Thoracic aorta (tissue), 2 donors: ENCODE measurements at regions not wholly inside any gene's neighbourhood (a gene's known extent, or its start where the extent isn't known, plus 50 kb on each side); places are given as distances from the start of the nearest gene placed in this dataset.

ENCODE experiments used
- ATAC-seq: fragments of 150-250 bp; one replicate; pipeline ENCODE4 v1.8.0; 2017; ENCODE audit warnings: low read depth; ENCODE audit not compliant: insufficient number of reproducible peaks, low FRiP score
- DNase-seq: peaks from one replicate; pipeline ENCODE4 v3.0.0-alpha.2; 2020; ENCODE audit warnings: low spot score
- H3K27ac ChIP-seq, 2 donors: fragments of 200-600 bp; sonication (generic); 1 replicate in 1 of 2; 2 replicates in 1 of 2; pipeline ENCODE4 v1.5.1; 2016; ENCODE audit warnings: mild to moderate bottlenecking in 2 of 2, moderate library complexity in 2 of 2
- H3K27me3 ChIP-seq: fragments of 200-600 bp; sonication (generic); replicated peaks from 2 replicates; pipeline ENCODE4 v1.6.0; 2016; ENCODE audit warnings: mild to moderate bottlenecking; ENCODE audit not compliant: insufficient read depth
- H3K36me3 ChIP-seq: fragments of 200-600 bp; sonication (generic); one replicate; pipeline ENCODE4 v1.5.1; 2016
- H3K4me1 ChIP-seq, 2 donors: fragments of 200-600 bp; sonication (generic); 1 replicate in 1 of 2; 2 replicates in 1 of 2; pipeline versions ENCODE4 v1.5.1 to v1.6.0; 2016; ENCODE audit warnings: low read depth in 2 of 2, mild to moderate bottlenecking in 1 of 2; ENCODE audit not compliant: control insufficient read depth in 1 of 2
- H3K4me3 ChIP-seq: fragments of 200-600 bp; sonication (generic); 2 replicates; pipeline ENCODE4 v1.5.1; 2016; ENCODE audit warnings: mild to moderate bottlenecking
- H3K9me3 ChIP-seq: fragments of 200-600 bp; sonication (generic); 2 replicates; pipeline ENCODE4 v1.5.1; 2016
- CTCF ChIP-seq: fragments of 200-600 bp; sonication (generic); IDR thresholded peaks from one replicate; pipeline ENCODE4 v1.5.1; 2019; ENCODE audit warnings: antibody characterized with exemption

GRCh38 chr7:38122501-38122900 lies 55.5 kb upstream of the STARD3NL start:
- DNase-seq (no peak), ATAC-seq (no peak)
- Histone ChIP-seq H3K36me3 (no peaks in the 10 kb centered on the region), H3K4me3 (no peak overlapping the region), H3K4me1 (no peaks in the 10 kb centered on the region), H3K9me3 (no peaks in the 10 kb centered on the region), H3K27me3 (no peaks in the 10 kb centered on the region), H3K27ac (no peak overlapping the region)
- no peak for TF ChIP-seq CTCF

GRCh38 chr7:38123494-38123893 lies 54.6 kb upstream of the STARD3NL start:
- DNase-seq (no peak), ATAC-seq (no peak)
- TF ChIP-seq CTCF = no peak
- Histone ChIP-seq H3K4me3 (no peak overlapping the region), H3K27ac (no peak overlapping the region), H3K36me3 (no peaks in the 10 kb centered on the region), H3K9me3 (no peaks in the 10 kb centered on the region), H3K4me1 (no peaks in the 10 kb centered on the region), H3K27me3 (no peaks in the 10 kb centered on the region)

- DNase-seq (no peak), ATAC-seq (no peak)
- no peaks in the 10 kb centered on the region for H3K27me3 ChIP-seq
- no peaks in the 10 kb centered on the region for H3K9me3 ChIP-seq
- H3K4me3 ChIP-seq = no peak overlapping the region
- no peaks in the 10 kb centered on the region for H3K36me3 ChIP-seq
- TF ChIP-seq CTCF = no peak
- H3K27ac ChIP-seq = no peak overlapping the region
- H3K4me1 ChIP-seq = no peaks in the 10 kb centered on the region
Measured at GRCh38 chr7:38127216-38128207, 50.5 kb upstream of the STARD3NL start.
